CD4-positive, alpha-beta T cell (primary cell): ENCODE measurements at regions not wholly inside any gene's neighbourhood (a gene's known extent, or its start where the extent isn't known, plus 50 kb on each side); places are given as distances from the start of the nearest gene placed in this dataset.

Source experiments
- ATAC-seq: fragments of 200-7000 bp; cut with Tn5 transposase; one replicate; pipeline ENCODE4 v1.10.0; 2022; ENCODE audit warnings: mild to moderate bottlenecking; ENCODE audit not compliant: poor library complexity
- CTCF ChIA-PET: fragments of 350-600 bp; sonication (Branson Sonifier 250); formaldehyde crosslinking; loops from one replicate; lab custom pipeline; 2021; ENCODE audit warnings: antibody characterized with exemption, inconsistent platforms; lab: Charles Lee
- POLR2A ChIA-PET: fragments of 350-600 bp; sonication (Branson Sonifier 250); formaldehyde crosslinking; loops from one replicate; lab custom pipeline; 2021; ENCODE audit warnings: antibody characterized with exemption, inconsistent platforms; lab: Charles Lee
- DNase-seq, 14 experiments: peaks; one replicate each; pipeline ENCODE4 v3.0.0-alpha.2; 2013 to 2020; ENCODE audit warnings: mixed read lengths in 2 of 14
- H3K27ac ChIP-seq, 2 donors: one replicate each; pipeline versions ENCODE4 v1.5.1 to v1.7.0; 2013; ENCODE audit warnings: low read length in 2 of 2, low read depth in 1 of 2, mild to moderate bottlenecking in 1 of 2
- H3K27me3 ChIP-seq, 2 experiments: 1 replicate in 1 of 2; 2 replicates in 1 of 2; pipeline versions ENCODE4 v1.6.1 to v1.7.0; 2013; ENCODE audit warnings: low read length in 2 of 2, control low read depth in 1 of 2, mild to moderate bottlenecking in 1 of 2, moderate library complexity in 1 of 2; ENCODE audit not compliant: insufficient read depth in 2 of 2, control insufficient read depth in 1 of 2
- H3K36me3 ChIP-seq: one replicate; pipeline ENCODE4 v1.6.1; 2013; ENCODE audit warnings: low read length, control low read depth; ENCODE audit not compliant: insufficient read depth
- H3K4me1 ChIP-seq: one replicate; pipeline ENCODE4 v1.6.1; 2013; ENCODE audit warnings: low read length, control low read depth; ENCODE audit not compliant: insufficient read depth
- H3K4me3 ChIP-seq: one replicate; pipeline ENCODE4 v1.5.1; 2013; ENCODE audit warnings: mild to moderate bottlenecking, low read length, moderate library complexity
- H3K9me3 ChIP-seq, 2 experiments: 1 replicate in 1 of 2; 2 replicates in 1 of 2; pipeline versions ENCODE4 v1.6.1 to v1.7.0; 2013; ENCODE audit warnings: low read length in 2 of 2, mild to moderate bottlenecking in 2 of 2, control low read depth in 1 of 2, moderate library complexity in 1 of 2; ENCODE audit not compliant: control insufficient read depth in 1 of 2, insufficient read depth in 1 of 2
- H3K27ac Mint-ChIP-seq: one replicate; pipeline ENCODE4 v1.8.0; 2020; ENCODE audit warnings: mixed read lengths
- H3K27me3 Mint-ChIP-seq: one replicate; pipeline ENCODE4 v1.8.0; 2021; ENCODE audit warnings: mixed read lengths
- H3K36me3 Mint-ChIP-seq: one replicate; pipeline ENCODE4 v1.8.0; 2021; ENCODE audit warnings: low read depth, mixed read lengths
- H3K4me1 Mint-ChIP-seq: one replicate; pipeline ENCODE4 v1.8.0; 2021; ENCODE audit warnings: low read depth, mixed read lengths
- H3K4me3 Mint-ChIP-seq: one replicate; pipeline ENCODE4 v1.8.0; 2020; ENCODE audit warnings: mild to moderate bottlenecking, mixed read lengths
- H3K9me3 Mint-ChIP-seq: one replicate; pipeline ENCODE4 v1.8.0; 2020; ENCODE audit warnings: mixed read lengths
- intact Hi-C, 2 experiments: fragments of 100-400 bp; cut with DNase I in 1 of 2; cut with micrococcal nuclease in 1 of 2; formaldehyde crosslinking; loops; one replicate each; pipeline versions ENCODE4 v1.15.1 to v1.9.0; 2023 to 2025; cut with DNase I, micrococcal nuclease
- TF ChIP-seq, protein P1 (sequence below): fragments of 200-600 bp; IDR thresholded peaks from one replicate; pipeline ENCODE4 v1.8.0; 2022; ENCODE audit warnings: antibody characterized with exemption, mild to moderate bottlenecking

DNA sequence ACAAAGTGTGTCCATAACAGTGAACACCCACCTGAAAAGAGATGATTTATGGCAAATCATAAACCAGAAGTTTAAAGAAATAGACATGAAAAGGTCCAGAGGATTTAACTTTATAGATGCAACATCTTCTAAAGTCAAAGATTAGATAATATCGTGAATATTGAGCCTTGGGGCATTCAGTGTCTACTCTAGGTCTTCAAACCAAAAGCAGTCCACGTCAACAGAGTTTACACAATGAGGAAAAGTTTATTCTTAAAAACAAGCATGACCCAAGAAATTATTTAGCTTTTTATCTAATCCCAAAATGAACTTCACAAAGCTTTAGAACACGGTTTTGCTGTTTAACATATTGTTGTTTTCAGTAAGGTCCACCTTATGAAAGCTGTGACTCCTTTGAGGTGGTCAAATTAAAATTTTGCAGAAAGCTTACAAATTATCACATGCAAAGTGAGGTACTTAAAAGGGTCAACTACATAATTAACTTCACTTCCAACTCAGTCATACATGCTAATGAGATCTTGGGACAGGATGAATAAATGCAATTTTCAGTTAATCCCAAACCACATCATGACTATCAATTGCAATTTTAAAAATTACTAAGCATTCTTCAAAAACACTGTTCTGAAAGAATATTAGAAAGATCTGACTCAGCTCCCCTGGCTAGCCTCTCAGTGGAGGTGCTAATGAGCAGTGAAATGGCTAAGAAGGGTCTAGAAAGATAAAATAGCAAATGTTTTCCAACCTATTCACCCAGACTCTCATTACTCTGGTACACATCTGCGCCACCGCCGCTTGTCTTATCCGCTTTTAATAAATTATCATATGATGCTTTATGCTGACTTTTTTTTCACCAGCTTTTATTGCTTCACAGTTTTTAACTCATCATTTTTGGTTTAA, 92.4 kb upstream of the WDR17 start:
- Histone ChIP-seq H3K27ac (no peak overlapping the region), H3K36me3 (no peaks in the 10 kb centered on the region), H3K9me3 (peaks cover 0 to 3% of the 10 kb centered on the region in 2 experiments), H3K4me1 (no peaks in the 10 kb centered on the region), H3K4me3 (no peak overlapping the region), H3K27me3 (no peaks in the 10 kb centered on the region)
- H3K4me1 Mint-ChIP-seq: no peaks in the 10 kb centered on the region
- no peaks in the 10 kb centered on the region for H3K27me3 Mint-ChIP-seq
- intact Hi-C loops: no loop called here
- H3K27ac Mint-ChIP-seq: no peak overlapping the region
- H3K36me3 Mint-ChIP-seq: no peaks in the 10 kb centered on the region
- ATAC-seq (no peak), DNase-seq (no peak)
- TF ChIP-seq, protein P1, sequence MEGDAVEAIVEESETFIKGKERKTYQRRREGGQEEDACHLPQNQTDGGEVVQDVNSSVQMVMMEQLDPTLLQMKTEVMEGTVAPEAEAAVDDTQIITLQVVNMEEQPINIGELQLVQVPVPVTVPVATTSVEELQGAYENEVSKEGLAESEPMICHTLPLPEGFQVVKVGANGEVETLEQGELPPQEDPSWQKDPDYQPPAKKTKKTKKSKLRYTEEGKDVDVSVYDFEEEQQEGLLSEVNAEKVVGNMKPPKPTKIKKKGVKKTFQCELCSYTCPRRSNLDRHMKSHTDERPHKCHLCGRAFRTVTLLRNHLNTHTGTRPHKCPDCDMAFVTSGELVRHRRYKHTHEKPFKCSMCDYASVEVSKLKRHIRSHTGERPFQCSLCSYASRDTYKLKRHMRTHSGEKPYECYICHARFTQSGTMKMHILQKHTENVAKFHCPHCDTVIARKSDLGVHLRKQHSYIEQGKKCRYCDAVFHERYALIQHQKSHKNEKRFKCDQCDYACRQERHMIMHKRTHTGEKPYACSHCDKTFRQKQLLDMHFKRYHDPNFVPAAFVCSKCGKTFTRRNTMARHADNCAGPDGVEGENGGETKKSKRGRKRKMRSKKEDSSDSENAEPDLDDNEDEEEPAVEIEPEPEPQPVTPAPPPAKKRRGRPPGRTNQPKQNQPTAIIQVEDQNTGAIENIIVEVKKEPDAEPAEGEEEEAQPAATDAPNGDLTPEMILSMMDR: no peak
- no peaks in the 10 kb centered on the region for H3K9me3 Mint-ChIP-seq
- ChIA-PET POLR2A (no interaction called here), CTCF (no interaction called here)
- H3K4me3 Mint-ChIP-seq: no peak overlapping the region

DNA sequence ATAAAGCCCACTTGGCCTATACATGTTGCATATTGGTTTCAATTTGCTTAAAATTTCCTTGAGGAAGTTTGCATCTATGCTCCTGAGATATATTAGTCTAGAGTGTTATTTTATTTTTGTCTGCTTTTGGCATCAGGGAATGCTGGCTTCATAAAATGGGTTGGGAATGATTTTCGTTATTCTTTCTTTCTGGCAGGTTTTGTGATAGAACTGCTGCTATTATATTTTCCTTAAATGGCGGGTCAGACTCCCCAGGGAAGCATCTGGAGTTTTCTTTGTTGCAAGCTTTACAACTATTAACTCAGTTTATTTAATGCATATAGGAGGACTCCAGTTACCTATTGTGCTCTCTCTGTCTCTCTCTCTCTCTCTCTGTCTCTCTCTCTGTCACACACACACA, 82.0 kb upstream of the WDR17 start:
- ATAC-seq (no peak), DNase-seq (no peak)
- intact Hi-C loops: no loop called here
- H3K4me3 Mint-ChIP-seq: no peak overlapping the region
- Histone ChIP-seq H3K9me3 (no peaks in the 10 kb centered on the region), H3K27ac (no peak overlapping the region), H3K4me3 (no peak overlapping the region), H3K36me3 (no peaks in the 10 kb centered on the region), H3K27me3 (no peaks in the 10 kb centered on the region), H3K4me1 (no peaks in the 10 kb centered on the region)
- POLR2A ChIA-PET: no interaction called here
- H3K27ac Mint-ChIP-seq: no peak overlapping the region
- TF ChIP-seq, protein P1: no peak
- H3K27me3 Mint-ChIP-seq: no peaks in the 10 kb centered on the region
- CTCF ChIA-PET: no interaction called here
- H3K4me1 Mint-ChIP-seq: no peaks in the 10 kb centered on the region
- no peaks in the 10 kb centered on the region for H3K36me3 Mint-ChIP-seq
- no peaks in the 10 kb centered on the region for H3K9me3 Mint-ChIP-seq

DNA sequence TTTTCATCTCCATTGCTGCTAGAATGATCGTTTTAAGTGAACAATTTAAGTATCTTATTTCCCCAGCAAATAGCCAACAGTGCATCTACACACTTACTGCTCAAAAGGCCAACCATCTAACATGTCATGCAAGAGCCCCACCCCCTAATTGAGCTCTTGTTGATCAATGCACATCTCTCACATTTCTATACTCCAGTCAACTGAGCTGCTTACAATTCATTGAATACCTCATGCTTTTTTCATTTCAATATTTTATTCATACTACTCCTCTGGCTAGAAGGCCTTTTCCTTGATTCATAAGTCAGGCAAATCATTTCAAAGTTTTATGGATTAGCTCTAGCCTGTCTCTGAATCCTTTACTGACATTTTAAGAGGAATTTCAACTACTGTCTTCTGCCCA, 79.0 kb upstream of the WDR17 start:
- DNase-seq (no peak), ATAC-seq (no peak)
- no peaks in the 10 kb centered on the region for H3K36me3 ChIP-seq
- CTCF ChIA-PET: no interaction called here
- intact Hi-C loops: no loop called here
- Mint-ChIP-seq H3K27ac (no peak overlapping the region), H3K9me3 (no peaks in the 10 kb centered on the region), H3K36me3 (no peaks in the 10 kb centered on the region), H3K27me3 (peaks cover 6% of the 10 kb centered on the region), H3K4me1 (no peaks in the 10 kb centered on the region), H3K4me3 (no peak overlapping the region)
- no peak overlapping the region for H3K27ac ChIP-seq
- H3K9me3 ChIP-seq: no peaks in the 10 kb centered on the region
- H3K27me3 ChIP-seq: no peaks in the 10 kb centered on the region
- H3K4me3 ChIP-seq: no peak overlapping the region
- H3K4me1 ChIP-seq: no peaks in the 10 kb centered on the region
- POLR2A ChIA-PET: no interaction called here
- TF ChIP-seq, protein P1: no peak
